LNCaP clone FGC (cell line): ENCODE measurements at regions not wholly inside any gene's neighbourhood (a gene's known extent, or its start where the extent isn't known, plus 50 kb on each side); places are given as distances from the start of the nearest gene placed in this dataset.

ENCODE experiments used
- DNase-seq: peaks from one replicate; pipeline ENCODE4 v3.0.0-alpha.2; 2011; ENCODE audit warnings: low read depth
- H3K4me3 ChIP-seq: 2 replicates; pipeline ENCODE4 v1.5.1; 2011; ENCODE audit warnings: mild to moderate bottlenecking, low read depth, low read length, control low read depth
- TF ChIP-seq, protein P1 (sequence below): IDR thresholded peaks from 2 replicates; pipeline ENCODE4 v1.5.1; 2012; ENCODE audit warnings: mild to moderate bottlenecking; ENCODE audit not compliant: control insufficient read depth, insufficient read depth; ENCODE audit errors: extremely low read depth

DNA sequence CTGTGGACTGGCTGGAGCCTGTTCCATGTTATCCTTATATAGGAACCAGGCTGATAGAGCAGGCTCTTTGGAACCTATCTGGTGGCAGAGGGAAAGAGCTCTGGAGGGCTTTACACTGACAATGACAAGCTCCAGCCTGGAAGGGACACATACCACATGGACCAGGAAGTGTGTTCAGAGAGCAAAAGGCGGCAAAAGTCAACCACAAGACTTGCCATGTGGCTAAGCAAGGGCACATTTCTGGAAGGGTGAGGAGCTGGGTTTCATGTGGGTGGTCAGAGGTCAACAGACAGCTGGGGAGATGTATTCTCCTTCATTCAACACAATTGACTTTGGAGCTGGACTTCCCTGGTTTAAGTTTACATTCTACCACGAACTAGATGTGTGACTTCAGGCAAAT is 325.2 kb downstream of the DYSF start:
- TF ChIP-seq, protein P1, sequence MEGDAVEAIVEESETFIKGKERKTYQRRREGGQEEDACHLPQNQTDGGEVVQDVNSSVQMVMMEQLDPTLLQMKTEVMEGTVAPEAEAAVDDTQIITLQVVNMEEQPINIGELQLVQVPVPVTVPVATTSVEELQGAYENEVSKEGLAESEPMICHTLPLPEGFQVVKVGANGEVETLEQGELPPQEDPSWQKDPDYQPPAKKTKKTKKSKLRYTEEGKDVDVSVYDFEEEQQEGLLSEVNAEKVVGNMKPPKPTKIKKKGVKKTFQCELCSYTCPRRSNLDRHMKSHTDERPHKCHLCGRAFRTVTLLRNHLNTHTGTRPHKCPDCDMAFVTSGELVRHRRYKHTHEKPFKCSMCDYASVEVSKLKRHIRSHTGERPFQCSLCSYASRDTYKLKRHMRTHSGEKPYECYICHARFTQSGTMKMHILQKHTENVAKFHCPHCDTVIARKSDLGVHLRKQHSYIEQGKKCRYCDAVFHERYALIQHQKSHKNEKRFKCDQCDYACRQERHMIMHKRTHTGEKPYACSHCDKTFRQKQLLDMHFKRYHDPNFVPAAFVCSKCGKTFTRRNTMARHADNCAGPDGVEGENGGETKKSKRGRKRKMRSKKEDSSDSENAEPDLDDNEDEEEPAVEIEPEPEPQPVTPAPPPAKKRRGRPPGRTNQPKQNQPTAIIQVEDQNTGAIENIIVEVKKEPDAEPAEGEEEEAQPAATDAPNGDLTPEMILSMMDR = no peak
- no peak for DNase-seq
- H3K4me3 ChIP-seq = no peak overlapping the region

DNA sequence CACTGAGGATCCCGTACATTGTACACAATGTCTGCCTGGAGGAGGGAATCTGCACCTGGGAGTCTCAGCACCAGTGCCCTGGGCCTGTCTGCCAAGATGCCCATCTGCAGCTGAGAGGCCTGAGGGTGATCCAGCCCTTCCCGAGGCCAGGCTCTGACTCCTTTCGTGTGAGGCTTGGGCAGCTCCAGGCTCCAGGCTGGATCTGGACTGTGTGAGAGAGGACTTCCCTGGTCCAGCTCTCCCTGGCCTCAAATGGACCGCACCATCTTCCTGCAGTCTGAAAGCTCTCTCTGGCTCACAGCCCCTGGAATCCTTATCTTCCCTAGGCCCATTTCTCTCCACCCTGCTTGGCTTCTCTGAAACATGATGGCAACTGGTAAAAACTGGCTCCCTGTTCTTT is 324.6 kb downstream of the DYSF start:
- TF ChIP-seq, protein P1 = no peak
- no peak for DNase-seq
- no peak overlapping the region for H3K4me3 ChIP-seq

DNA sequence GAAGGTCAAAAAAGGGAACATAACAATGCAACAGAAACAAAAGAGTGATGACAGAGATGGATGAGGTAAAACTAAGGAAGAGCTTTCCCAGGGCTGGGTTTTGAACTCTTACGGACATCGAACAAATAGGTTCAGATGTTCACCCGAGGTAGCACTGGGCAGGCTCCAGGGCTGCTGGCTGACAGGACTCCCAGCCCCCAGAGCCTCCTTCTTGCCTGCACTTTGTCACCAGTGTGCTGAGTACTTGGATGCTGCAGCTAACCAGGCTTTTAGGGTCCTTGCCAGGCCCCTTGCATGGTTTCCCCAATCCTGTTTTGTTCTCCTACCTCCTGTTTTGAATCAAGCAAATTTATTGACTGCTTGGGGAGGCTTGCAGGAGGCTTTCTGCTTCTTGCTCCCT is 322.9 kb downstream of the DYSF start:
- DNase-seq = no peak
- H3K4me3 ChIP-seq = no peak overlapping the region
- TF ChIP-seq, protein P1 = no peak

DNA sequence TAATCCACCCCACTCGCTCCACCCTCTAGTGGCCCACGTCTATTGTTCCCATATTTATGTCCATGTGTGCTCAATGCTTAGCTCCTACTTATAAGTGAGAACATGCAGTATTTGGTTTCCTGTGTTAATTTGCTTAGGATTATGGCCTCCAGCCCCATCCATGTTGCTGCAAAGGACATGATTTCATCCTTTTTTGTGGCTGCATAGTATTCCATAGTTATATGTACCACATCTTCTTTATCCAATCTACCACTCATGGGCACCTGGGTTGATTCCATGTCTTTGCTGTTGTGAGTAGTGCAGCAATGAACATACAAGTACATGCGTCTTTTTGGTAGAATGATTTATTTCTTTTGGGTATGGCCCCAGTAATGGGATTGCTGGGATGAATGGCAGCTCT is 319.9 kb downstream of the DYSF start:
- TF ChIP-seq, protein P1 = no peak
- DNase-seq = no peak
- no peak overlapping the region for H3K4me3 ChIP-seq

DNA sequence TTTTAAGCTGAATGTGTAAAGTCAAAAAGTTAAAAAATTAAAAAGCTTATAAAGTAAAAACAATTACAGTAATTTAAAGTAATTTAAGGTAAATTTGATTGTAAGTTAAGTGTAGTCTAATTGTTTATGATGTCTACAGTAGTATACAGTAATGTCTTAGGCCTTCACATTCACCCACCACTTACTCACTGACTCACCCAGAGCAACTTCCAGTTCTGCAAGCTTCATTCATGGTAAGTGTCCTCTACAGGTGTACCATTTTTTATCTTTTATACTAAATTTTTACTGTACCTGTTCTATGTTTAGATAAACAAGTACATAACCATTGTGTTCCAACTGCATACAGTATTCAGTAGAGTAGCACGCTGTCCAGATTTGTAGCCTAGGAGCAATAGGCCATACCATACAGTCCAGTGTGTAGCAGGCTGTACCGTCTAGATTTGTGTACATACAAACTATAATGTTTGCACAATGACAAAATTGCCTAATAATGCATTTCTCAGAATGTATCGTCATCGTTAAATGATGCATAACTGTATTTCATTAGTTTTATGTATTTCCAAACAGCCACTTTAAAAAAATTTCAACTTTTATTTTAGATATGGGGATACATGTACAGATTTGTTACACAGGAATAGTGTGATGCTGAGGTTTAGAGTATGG is 319.3 kb downstream of the DYSF start:
- DNase-seq = no peak
- TF ChIP-seq, protein P1 = no peak
- no peak overlapping the region for H3K4me3 ChIP-seq

DNA sequence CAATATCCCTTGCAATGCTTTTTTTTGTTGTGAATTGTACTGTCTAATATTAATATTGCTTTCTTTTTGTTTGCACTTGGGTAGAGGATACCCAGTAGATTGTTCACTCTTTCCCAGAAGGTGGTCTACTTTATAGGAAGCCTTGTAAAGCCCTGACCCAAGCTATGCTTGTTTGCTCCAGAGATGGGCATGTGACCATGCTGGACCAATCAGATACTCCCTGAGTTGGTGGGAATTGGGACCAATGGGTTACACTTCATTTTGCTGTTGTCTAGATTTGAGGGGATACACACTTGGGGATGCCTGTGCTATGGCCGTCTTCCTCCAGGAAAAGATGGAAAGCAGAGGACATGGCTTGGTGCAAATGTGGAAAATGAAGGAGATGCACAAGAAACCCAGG is 314.3 kb downstream of the DYSF start:
- no peak for DNase-seq
- H3K4me3 ChIP-seq = no peak overlapping the region
- TF ChIP-seq, protein P1 = no peak

DNA sequence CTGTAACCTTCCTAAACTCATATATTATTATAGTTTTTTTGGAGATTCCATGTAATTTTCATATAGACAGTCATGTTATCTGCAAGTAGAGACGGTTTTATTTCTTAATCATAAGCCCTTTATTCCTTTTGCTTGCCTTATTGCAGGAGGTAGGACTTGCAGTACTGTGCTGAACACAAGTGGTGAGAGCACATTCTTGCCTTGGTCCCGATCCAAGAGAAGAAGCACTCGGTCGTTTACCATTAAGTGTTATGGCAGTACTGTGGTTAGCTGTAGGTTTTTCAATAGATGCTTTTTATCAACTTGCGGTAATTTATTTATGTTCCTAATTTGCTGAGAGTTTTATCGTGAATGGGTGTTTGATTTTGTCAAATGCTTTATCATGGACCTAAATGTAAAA is 305.7 kb downstream of the DYSF start:
- TF ChIP-seq, protein P1 = no peak
- H3K4me3 ChIP-seq = no peak overlapping the region
- DNase-seq = no peak
